ENCODE measurements at regions not wholly inside any gene's neighbourhood (a gene's known extent, or its start where the extent isn't known, plus 50 kb on each side); places are given as distances from the start of the nearest gene placed in this dataset.

DNA sequence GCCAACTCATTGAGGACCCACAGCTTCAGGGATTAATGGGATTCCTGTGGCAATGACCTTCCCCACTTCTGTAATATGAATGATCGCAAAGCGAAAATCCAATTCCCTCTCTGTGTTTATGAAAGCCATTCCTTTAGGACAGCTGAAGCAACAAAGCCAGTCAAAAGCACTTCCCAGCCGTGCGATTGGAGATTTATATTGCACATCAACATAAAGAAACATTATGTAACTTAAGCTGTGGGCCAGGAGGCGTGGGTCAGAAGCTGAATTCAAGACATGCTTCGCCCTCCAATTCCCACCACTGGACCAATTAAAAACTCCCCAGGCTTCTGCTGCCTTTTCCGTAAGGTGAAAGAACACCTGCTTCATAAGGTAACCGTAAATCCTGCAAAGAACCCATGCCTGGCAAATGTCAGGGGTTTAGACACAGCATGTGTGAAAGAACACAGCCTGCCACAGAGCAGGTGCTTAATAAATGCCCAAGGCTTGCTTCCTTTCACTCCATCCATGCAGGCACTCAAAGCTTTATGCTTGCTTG, 138.9 kb upstream of the SOD1 start:
- TF ChIP-seq EZH2phosphoT487 (IDR thresholded peaks at IDR 0.05): no peak
- TF ChIP-seq, protein P1, sequence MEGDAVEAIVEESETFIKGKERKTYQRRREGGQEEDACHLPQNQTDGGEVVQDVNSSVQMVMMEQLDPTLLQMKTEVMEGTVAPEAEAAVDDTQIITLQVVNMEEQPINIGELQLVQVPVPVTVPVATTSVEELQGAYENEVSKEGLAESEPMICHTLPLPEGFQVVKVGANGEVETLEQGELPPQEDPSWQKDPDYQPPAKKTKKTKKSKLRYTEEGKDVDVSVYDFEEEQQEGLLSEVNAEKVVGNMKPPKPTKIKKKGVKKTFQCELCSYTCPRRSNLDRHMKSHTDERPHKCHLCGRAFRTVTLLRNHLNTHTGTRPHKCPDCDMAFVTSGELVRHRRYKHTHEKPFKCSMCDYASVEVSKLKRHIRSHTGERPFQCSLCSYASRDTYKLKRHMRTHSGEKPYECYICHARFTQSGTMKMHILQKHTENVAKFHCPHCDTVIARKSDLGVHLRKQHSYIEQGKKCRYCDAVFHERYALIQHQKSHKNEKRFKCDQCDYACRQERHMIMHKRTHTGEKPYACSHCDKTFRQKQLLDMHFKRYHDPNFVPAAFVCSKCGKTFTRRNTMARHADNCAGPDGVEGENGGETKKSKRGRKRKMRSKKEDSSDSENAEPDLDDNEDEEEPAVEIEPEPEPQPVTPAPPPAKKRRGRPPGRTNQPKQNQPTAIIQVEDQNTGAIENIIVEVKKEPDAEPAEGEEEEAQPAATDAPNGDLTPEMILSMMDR (IDR thresholded peaks at IDR 0.05): no peak
